ENCODE measurements at regions not wholly inside any gene's neighbourhood (a gene's known extent, or its start where the extent isn't known, plus 50 kb on each side); places are given as distances from the start of the nearest gene placed in this dataset.

GRCh38 chr1:118786454-118787155 lies 201.5 kb downstream of the TBX15 start:
- in situ Hi-C loops (cut with MboI; ENCODE audit: low pct_ligation_motif_present in 1 of 4, low pct_unique_long_range_greater_than_20kb in 1 of 4, low sequenced_read_pairs in 3 of 4) = no loop called here
- Histone ChIP-seq H3K4me3 (no peak overlapping the region), H3K36me3 (no peaks in the 10 kb centered on the region), H3K4me1 (no peaks in the 10 kb centered on the region), H3K27me3 (no peaks in the 10 kb centered on the region), H3K9me3 (peaks cover 10% of the 10 kb centered on the region in 2 donors), H3K27ac (no peak overlapping the region)
- intact Hi-C loops (cut with DNase I; ENCODE audit: low total_unique reads) = no loop called here
- TF ChIP-seq CTCF (IDR thresholded peaks at IDR 0.05) (no peak), EP300 (IDR thresholded peaks at IDR 0.05; ENCODE audit: low read depth) (no peak), POLR2AphosphoS5 (IDR thresholded peaks at IDR 0.05) (no peak), POLR2A (IDR thresholded peaks at IDR 0.05) (no peak)
- DNase-seq = no peak
- 66 to 82% methylated on average over 4 of the region's 4 CpGs for WGBS, 2 donors (ENCODE audit: low coverage in 1 of 2)

GRCh38 chr1:118785246-118785645 lies 202.9 kb downstream of the TBX15 start:
- Histone ChIP-seq H3K4me1 (no peaks in the 10 kb centered on the region), H3K9me3 (no peaks in the 10 kb centered on the region), H3K27me3 (no peaks in the 10 kb centered on the region), H3K27ac (no peak overlapping the region), H3K4me3 (no peak overlapping the region), H3K36me3 (no peaks in the 10 kb centered on the region)
- no peak for TF ChIP-seq POLR2AphosphoS5 (IDR thresholded peaks at IDR 0.05)
- TF ChIP-seq CTCF (IDR thresholded peaks at IDR 0.05) = no peak
- no peak for TF ChIP-seq POLR2A (IDR thresholded peaks at IDR 0.05)
- TF ChIP-seq EP300 (IDR thresholded peaks at IDR 0.05; ENCODE audit: low read depth) = no peak
- intact Hi-C loops (cut with DNase I; ENCODE audit: low total_unique reads) = no loop called here
- 44% methylated on average over 2 of the region's 2 CpGs; no CpG with 5 or more reads in 1 of the 2 donors for WGBS, 2 donors (ENCODE audit: low coverage in 1 of 2)
- no peak for DNase-seq
- in situ Hi-C loops (cut with MboI; ENCODE audit: low pct_ligation_motif_present in 1 of 4, low pct_unique_long_range_greater_than_20kb in 1 of 4, low sequenced_read_pairs in 3 of 4) = no loop called here

GRCh38 chr1:118783095-118783758 lies 204.9 kb downstream of the TBX15 start:
- WGBS, 2 donors (ENCODE audit: low coverage in 1 of 2) = 52 to 100% methylated on average over 1 to 2 of the region's 2 CpGs
- Histone ChIP-seq H3K36me3 (no peaks in the 10 kb centered on the region), H3K4me3 (no peak overlapping the region), H3K9me3 (no peaks in the 10 kb centered on the region), H3K27ac (no peak overlapping the region), H3K4me1 (no peaks in the 10 kb centered on the region), H3K27me3 (no peaks in the 10 kb centered on the region)
- in situ Hi-C loops (cut with MboI; ENCODE audit: low pct_ligation_motif_present in 1 of 4, low pct_unique_long_range_greater_than_20kb in 1 of 4, low sequenced_read_pairs in 3 of 4) = no loop called here
- TF ChIP-seq EP300 (IDR thresholded peaks at IDR 0.05; ENCODE audit: low read depth) (no peak), POLR2A (IDR thresholded peaks at IDR 0.05) (no peak), CTCF (IDR thresholded peaks at IDR 0.05) (no peak), POLR2AphosphoS5 (IDR thresholded peaks at IDR 0.05) (no peak)
- no peak for DNase-seq
- intact Hi-C loops (cut with DNase I; ENCODE audit: low total_unique reads) = no loop called here

- Histone ChIP-seq H3K27me3 (no peaks in the 10 kb centered on the region), H3K4me3 (no peak overlapping the region), H3K4me1 (no peaks in the 10 kb centered on the region), H3K36me3 (no peaks in the 10 kb centered on the region), H3K9me3 (no peaks in the 10 kb centered on the region), H3K27ac (no peak overlapping the region)
- in situ Hi-C loops (cut with MboI; ENCODE audit: low pct_ligation_motif_present in 1 of 4, low pct_unique_long_range_greater_than_20kb in 1 of 4, low sequenced_read_pairs in 3 of 4) (no loop called here), intact Hi-C loops (cut with DNase I; ENCODE audit: low total_unique reads) (no loop called here)
- 65 to 69% methylated on average over 1 of the region's 1 CpG for WGBS, 2 donors (ENCODE audit: low coverage in 1 of 2)
- DNase-seq = no peak
- TF ChIP-seq POLR2A (IDR thresholded peaks at IDR 0.05) = no peak
- no peak for TF ChIP-seq POLR2AphosphoS5 (IDR thresholded peaks at IDR 0.05)
- TF ChIP-seq EP300 (IDR thresholded peaks at IDR 0.05; ENCODE audit: low read depth) = no peak
- no peak for TF ChIP-seq CTCF (IDR thresholded peaks at IDR 0.05)
These were observed 214.5 kb downstream of the TBX15 start for GRCh38 chr1:118773656-118774055.

All from transverse colon (tissue), 4 donors.